Kidney (tissue), 13 donors: ENCODE measurements at regions not wholly inside any gene's neighbourhood (a gene's known extent, or its start where the extent isn't known, plus 50 kb on each side); places are given as distances from the start of the nearest gene placed in this dataset.

ENCODE experiments used
- DNase-seq, 5 donors: peaks; one replicate each; pipeline ENCODE4 v3.0.0-alpha.2; 2013 to 2020
- FAIRE-seq: peaks from 2 replicates; lab custom pipeline; 2012; peaks lifted over from hg19 to GRCh38; lab: Jason Lieb, UNC
- H3K27ac ChIP-seq, 2 donors: one replicate each; pipeline ENCODE4 v1.7.0; 2013; ENCODE audit warnings: low read depth in 2 of 2, low read length in 2 of 2, inconsistent platforms in 1 of 2
- H3K27me3 ChIP-seq: one replicate; pipeline ENCODE4 v1.7.1; 2013; ENCODE audit warnings: low read length, inconsistent platforms; ENCODE audit not compliant: control insufficient read depth, insufficient read depth
- H3K36me3 ChIP-seq, 3 donors: one replicate each; pipeline versions ENCODE4 v1.7.0 to v1.7.1; 2013; ENCODE audit warnings: low read length in 3 of 3, control low read depth in 1 of 3, inconsistent platforms in 1 of 3; ENCODE audit not compliant: insufficient read depth in 3 of 3, control insufficient read depth in 2 of 3
- H3K4me1 ChIP-seq, 3 donors: one replicate each; pipeline versions ENCODE4 v1.7.0 to v1.7.1; 2013; ENCODE audit warnings: low read length in 3 of 3, inconsistent platforms in 1 of 3, low read depth in 1 of 3; ENCODE audit not compliant: control insufficient read depth in 2 of 3, insufficient read depth in 2 of 3
- H3K4me3 ChIP-seq, 3 donors: one replicate each; pipeline versions ENCODE4 v1.7.0 to v1.8.1; 2013; ENCODE audit warnings: low read length in 3 of 3, control low read depth in 1 of 3, inconsistent platforms in 1 of 3
- H3K9ac ChIP-seq, 3 donors: one replicate each; pipeline versions ENCODE4 v1.7.0 to v1.7.1; 2013; ENCODE audit warnings: low read length in 3 of 3, control low read depth in 1 of 3, inconsistent platforms in 1 of 3
- H3K9me3 ChIP-seq, 3 donors: one replicate each; pipeline versions ENCODE4 v1.7.0 to v1.7.1; 2013; ENCODE audit warnings: low read length in 3 of 3, control low read depth in 1 of 3, inconsistent platforms in 1 of 3; ENCODE audit not compliant: control insufficient read depth in 2 of 3, insufficient read depth in 1 of 3
- CTCF ChIP-seq: IDR thresholded peaks from 3 replicates; pipeline ENCODE4 v1.5.1; 2012; ENCODE audit warnings: mild to moderate bottlenecking, moderate library complexity, borderline replicate concordance; ENCODE audit not compliant: insufficient read depth; ENCODE audit errors: extremely low read depth
- intact Hi-C: fragments of 100-400 bp; cut with DNase I; formaldehyde crosslinking; loops from one replicate; pipeline ENCODE4 v1.11.1; 2022
- donor health status: control.
- donor health status: control.
- donor health status: control.
- donor health status: control.
- donor health status: control.
- donor health status: DM: yes; HTN: yes; CAD: no.
- donor health status: Normal renal cell carcinoma (clear cell type).

GRCh38 chr6:90730151-90730673 lies 143.3 kb upstream of the MAP3K7 start:
- DNase-seq (no peak), FAIRE-seq (no peak)
- Histone ChIP-seq H3K4me1 (no peaks in the 10 kb centered on the region), H3K4me3 (no peak overlapping the region), H3K36me3 (no peaks in the 10 kb centered on the region), H3K9me3 (no peaks in the 10 kb centered on the region), H3K27ac (no peak overlapping the region), H3K9ac (no peak overlapping the region), H3K27me3 (no peaks in the 10 kb centered on the region)
- no peak for TF ChIP-seq CTCF
- intact Hi-C loops = no loop called here

- FAIRE-seq (no peak), DNase-seq (no peak)
- no peaks in the 10 kb centered on the region for H3K4me1 ChIP-seq
- no peaks in the 10 kb centered on the region for H3K27me3 ChIP-seq
- H3K27ac ChIP-seq = no peak overlapping the region
- H3K36me3 ChIP-seq = no peaks in the 10 kb centered on the region
- H3K9ac ChIP-seq = no peak overlapping the region
- H3K9me3 ChIP-seq = no peaks in the 10 kb centered on the region
- intact Hi-C loops = no loop called here
- no peak overlapping the region for H3K4me3 ChIP-seq
- no peak for TF ChIP-seq CTCF
Measured at GRCh38 chr6:90729057-90729456, 142.2 kb upstream of the MAP3K7 start.

DNA sequence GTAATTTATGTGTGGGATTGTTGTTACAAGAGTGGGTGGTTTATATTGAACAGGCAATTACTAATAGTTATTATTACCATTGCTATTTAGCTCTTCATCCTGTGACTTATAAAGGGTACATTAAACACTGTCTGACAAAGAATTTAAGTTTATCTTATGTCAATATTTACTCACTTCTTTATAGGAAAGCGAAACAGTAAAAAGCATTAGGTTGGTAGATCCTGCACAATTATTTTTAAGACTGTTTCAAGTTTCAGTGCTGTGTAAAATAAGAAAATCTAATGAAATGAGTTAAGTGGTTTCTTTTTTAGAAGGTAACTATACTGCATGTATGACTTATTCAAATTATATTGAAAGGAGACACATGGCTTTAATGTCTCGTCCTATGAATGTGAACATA lies 135.8 kb upstream of the MAP3K7 start:
- Histone ChIP-seq H3K4me3 (no peak overlapping the region), H3K27me3 (no peaks in the 10 kb centered on the region), H3K4me1 (no peaks in the 10 kb centered on the region), H3K9me3 (no peaks in the 10 kb centered on the region), H3K27ac (no peak overlapping the region), H3K9ac (no peak overlapping the region), H3K36me3 (no peaks in the 10 kb centered on the region)
- intact Hi-C loops = no loop called here
- DNase-seq = no peak
- FAIRE-seq = no peak
- TF ChIP-seq CTCF = no peak

DNA sequence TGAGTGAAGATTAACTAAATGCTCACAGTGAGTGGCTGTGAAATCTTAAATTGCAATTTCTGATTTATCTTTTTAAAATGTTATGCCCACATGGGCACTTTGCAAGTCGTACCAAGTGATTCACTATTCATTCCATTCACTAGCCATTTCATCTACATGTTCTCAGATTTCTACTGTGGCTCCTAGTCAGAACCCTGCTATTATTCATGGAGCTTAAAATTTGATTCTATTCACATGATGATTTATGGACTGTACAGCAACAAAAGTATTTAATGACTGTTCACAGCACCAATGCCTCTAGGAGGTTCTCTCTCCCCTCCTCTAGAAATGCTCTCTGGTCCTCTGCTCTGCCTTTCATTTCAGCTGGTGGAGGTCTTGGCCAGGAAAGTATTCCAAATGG lies 133.5 kb upstream of the MAP3K7 start:
- H3K9ac ChIP-seq = no peak overlapping the region
- no peaks in the 10 kb centered on the region for H3K4me1 ChIP-seq
- intact Hi-C loops = no loop called here
- H3K27ac ChIP-seq = no peak overlapping the region
- FAIRE-seq = no peak
- H3K9me3 ChIP-seq = no peaks in the 10 kb centered on the region
- DNase-seq = no peak
- no peak for TF ChIP-seq CTCF
- no peaks in the 10 kb centered on the region for H3K27me3 ChIP-seq
- H3K36me3 ChIP-seq = no peaks in the 10 kb centered on the region
- no peak overlapping the region for H3K4me3 ChIP-seq
